ENCODE measurements at regions not wholly inside any gene's neighbourhood (a gene's known extent, or its start where the extent isn't known, plus 50 kb on each side); places are given as distances from the start of the nearest gene placed in this dataset.

DNA sequence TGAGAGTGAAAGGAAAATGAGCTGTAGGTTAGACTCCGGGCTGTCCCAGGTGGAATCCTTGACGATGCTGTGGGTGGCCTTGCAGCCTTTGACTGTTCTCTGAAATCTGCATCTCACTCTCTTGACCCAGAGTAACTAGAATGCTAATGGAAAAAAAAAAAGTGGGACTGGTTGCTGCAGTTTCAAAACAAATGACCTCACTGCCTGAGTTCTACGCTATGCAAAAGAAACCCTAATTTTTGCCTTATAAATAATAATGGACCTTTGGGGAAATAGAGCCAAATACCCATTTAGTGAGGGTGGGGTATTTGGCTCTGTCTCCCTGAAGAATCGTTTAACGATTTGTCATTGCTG is 309.7 kb upstream of the C2CD4B start:
- TF ChIP-seq, protein P1, sequence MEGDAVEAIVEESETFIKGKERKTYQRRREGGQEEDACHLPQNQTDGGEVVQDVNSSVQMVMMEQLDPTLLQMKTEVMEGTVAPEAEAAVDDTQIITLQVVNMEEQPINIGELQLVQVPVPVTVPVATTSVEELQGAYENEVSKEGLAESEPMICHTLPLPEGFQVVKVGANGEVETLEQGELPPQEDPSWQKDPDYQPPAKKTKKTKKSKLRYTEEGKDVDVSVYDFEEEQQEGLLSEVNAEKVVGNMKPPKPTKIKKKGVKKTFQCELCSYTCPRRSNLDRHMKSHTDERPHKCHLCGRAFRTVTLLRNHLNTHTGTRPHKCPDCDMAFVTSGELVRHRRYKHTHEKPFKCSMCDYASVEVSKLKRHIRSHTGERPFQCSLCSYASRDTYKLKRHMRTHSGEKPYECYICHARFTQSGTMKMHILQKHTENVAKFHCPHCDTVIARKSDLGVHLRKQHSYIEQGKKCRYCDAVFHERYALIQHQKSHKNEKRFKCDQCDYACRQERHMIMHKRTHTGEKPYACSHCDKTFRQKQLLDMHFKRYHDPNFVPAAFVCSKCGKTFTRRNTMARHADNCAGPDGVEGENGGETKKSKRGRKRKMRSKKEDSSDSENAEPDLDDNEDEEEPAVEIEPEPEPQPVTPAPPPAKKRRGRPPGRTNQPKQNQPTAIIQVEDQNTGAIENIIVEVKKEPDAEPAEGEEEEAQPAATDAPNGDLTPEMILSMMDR (conservative IDR thresholded peaks at IDR 0.05 in 1 of 2, IDR thresholded peaks at IDR 0.05 in 1 of 2; ENCODE audit: low read depth in 1 of 2, low read length in 2 of 2): no peak
- no peak for TF ChIP-seq EZH2 (IDR thresholded peaks at IDR 0.05; ENCODE audit: low read length, missing control alignments)

All from fibroblast of lung (primary cell).